ENCODE measurements at regions not wholly inside any gene's neighbourhood (a gene's known extent, or its start where the extent isn't known, plus 50 kb on each side); places are given as distances from the start of the nearest gene placed in this dataset.

DNA sequence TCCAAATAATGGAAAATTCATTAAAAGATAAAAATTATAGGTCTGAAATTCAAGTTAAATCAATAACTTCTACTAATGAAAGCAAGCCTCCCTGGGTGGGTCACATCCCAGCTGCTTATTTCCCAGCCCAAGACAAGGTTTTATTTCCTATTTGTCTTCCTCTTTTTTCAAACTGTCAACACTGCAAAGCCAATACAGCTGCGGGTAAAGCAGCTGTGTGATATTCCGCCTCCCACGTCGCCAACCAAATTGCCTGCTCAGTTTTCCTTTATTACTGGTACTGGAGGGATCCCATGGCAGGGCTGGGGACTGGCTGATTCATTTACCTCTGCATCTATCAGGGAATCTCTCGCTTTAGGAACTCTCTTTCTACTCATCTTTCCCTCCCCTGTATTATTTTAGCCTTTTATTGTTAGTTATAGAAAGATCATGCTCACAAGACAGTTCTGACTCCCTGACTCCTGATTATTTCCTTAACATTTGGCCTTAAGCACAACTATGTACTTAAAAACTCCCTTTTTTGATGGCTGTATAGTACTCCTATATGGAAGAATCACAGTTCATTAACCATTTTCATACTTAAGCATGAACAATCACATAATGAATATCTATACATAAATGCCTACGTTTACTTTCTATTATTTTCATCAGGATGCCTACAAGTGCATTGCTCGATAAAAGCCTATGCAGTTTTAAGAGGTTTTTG is 253.1 kb downstream of the CDCA7 start:
- CTCF ChIA-PET = interaction anchor here (0.6 kb wide), 1 partner anchor 91 kb away, joined by 3 read pairs; no protein-coding TSS in a partner anchor
- POLR2A ChIA-PET = no interaction called here
- no peaks in the 10 kb centered on the region for H3K4me1 ChIP-seq
- no peak for ATAC-seq
- no peak for FAIRE-seq
- no peak overlapping the region for H3K4me3 ChIP-seq
- no peak overlapping the region for H3K27ac ChIP-seq
- no peak overlapping the region for H3K4me2 ChIP-seq
- TF ChIP-seq EP300 (IDR thresholded peaks at IDR 0.05) (no peak), PHF8 (IDR thresholded peaks at IDR 0.05; ENCODE audit: borderline replicate concordance, low read depth) (no peak), POLR2AphosphoS2 (conservative IDR thresholded peaks at IDR 0.05; ENCODE audit: low read length) (no peak), CBX2 (IDR thresholded peaks at IDR 0.05; ENCODE audit: borderline replicate concordance, low read depth) (no peak), EHF (CRISPR knock-in tag; IDR thresholded peaks at IDR 0.05) (no peak), HOXA7 (CRISPR knock-in tag; IDR thresholded peaks at IDR 0.05) (no peak), GATA3 (IDR thresholded peaks at IDR 0.05; ENCODE audit: borderline replicate concordance) (no peak), EHMT2 (IDR thresholded peaks at IDR 0.05; ENCODE audit: low read depth) (no peak), NFE2L2 (conservative IDR thresholded peaks at IDR 0.05; ENCODE audit: low read length) (no peak), CBX8 (IDR thresholded peaks at IDR 0.05) (no peak), TP53 (CRISPR knock-in tag; IDR thresholded peaks at IDR 0.05) (no peak), MAZ (IDR thresholded peaks at IDR 0.05; ENCODE audit: borderline replicate concordance, low read depth, low read length) (no peak), FOSB (CRISPR knock-in tag; IDR thresholded peaks at IDR 0.05) (no peak), RNF2 (IDR thresholded peaks at IDR 0.05; ENCODE audit: borderline replicate concordance, low read depth) (no peak)
- TF ChIP-seq, protein P1, sequence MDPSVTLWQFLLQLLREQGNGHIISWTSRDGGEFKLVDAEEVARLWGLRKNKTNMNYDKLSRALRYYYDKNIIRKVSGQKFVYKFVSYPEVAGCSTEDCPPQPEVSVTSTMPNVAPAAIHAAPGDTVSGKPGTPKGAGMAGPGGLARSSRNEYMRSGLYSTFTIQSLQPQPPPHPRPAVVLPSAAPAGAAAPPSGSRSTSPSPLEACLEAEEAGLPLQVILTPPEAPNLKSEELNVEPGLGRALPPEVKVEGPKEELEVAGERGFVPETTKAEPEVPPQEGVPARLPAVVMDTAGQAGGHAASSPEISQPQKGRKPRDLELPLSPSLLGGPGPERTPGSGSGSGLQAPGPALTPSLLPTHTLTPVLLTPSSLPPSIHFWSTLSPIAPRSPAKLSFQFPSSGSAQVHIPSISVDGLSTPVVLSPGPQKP (IDR thresholded peaks at IDR 0.05; ENCODE audit: low read depth, low read length) = no peak
- TF ChIP-seq, protein P2, sequence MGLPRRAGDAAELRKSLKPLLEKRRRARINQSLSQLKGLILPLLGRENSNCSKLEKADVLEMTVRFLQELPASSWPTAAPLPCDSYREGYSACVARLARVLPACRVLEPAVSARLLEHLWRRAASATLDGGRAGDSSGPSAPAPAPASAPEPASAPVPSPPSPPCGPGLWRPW (IDR thresholded peaks at IDR 0.05) = no peak
- H3K9me3 ChIP-seq = no peaks in the 10 kb centered on the region
- WGBS (ENCODE audit: missing lambda C conversion rate) = 81% methylated on average over 7 of the region's 7 CpGs
- no peak for DNase-seq (ENCODE audit: low read depth in 1 of 2, low spot score in 1 of 2)

DNA sequence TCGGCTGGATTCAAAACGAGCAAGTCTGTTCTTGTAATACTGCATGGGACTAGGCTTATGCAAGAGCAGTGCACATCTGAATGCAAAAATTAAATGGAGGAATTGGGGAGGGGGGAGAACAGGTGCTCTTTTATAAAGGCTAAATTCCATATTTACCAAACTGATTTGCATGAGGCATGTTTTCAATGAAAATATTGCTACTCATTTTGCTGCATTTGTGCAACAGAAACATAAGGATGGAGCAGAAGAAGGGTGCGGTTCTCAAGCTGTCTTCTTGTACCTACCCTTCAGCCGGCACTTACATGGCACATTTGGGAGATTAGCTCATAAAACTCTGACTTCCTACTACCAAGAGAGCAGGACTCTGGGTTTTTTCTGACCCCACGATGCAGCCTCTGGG is 256.4 kb downstream of the CDCA7 start:
- POLR2A ChIA-PET = no interaction called here

DNA sequence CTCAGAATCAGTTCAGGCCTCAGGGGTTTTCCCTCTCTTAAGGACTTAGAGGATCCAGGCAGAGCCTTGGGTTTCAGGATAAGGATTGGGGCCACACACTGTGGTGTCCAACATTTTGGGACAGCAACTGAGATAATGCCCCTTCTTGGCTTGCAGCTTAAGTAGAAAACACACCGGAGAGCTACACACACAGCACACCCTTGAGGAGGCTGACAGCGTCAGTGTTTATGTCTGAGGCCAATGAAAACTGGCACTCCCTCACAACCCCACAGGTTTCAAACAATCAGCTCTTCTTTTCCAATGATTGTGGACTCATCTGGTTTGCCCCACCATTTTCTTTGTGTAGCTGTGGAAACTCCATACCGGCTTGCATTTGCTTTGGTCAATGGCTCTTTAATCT is 257.7 kb downstream of the CDCA7 start:
- Histone ChIP-seq H3K9me3 (no peaks in the 10 kb centered on the region), H3K4me2 (no peak overlapping the region), H3K4me3 (no peak overlapping the region), H3K4me1 (no peaks in the 10 kb centered on the region), H3K27ac (no peak overlapping the region)
- ChIA-PET POLR2A (no interaction called here), CTCF (no interaction called here)
- no peak for DNase-seq (ENCODE audit: low read depth in 1 of 2, low spot score in 1 of 2)
- no peak for FAIRE-seq
- ATAC-seq = no peak
- TF ChIP-seq SMC3 (IDR thresholded peaks at IDR 0.05) = no peak
- TF ChIP-seq MAZ (IDR thresholded peaks at IDR 0.05; ENCODE audit: borderline replicate concordance, low read depth, low read length) = no peak
- TF ChIP-seq FOXS1 (CRISPR knock-in tag; IDR thresholded peaks at IDR 0.05) = no peak
- TF ChIP-seq TFCP2L1 (CRISPR knock-in tag; IDR thresholded peaks at IDR 0.05) = no peak
- no peak for TF ChIP-seq TP53 (CRISPR knock-in tag; IDR thresholded peaks at IDR 0.05)
- no peak for TF ChIP-seq KDM1A (IDR thresholded peaks at IDR 0.05; ENCODE audit: low read depth)
- TF ChIP-seq PHF8 (IDR thresholded peaks at IDR 0.05; ENCODE audit: borderline replicate concordance, low read depth) = no peak
- no peak for TF ChIP-seq EHMT2 (IDR thresholded peaks at IDR 0.05; ENCODE audit: low read depth)
- no peak for TF ChIP-seq HOXB13 (CRISPR knock-in tag; IDR thresholded peaks at IDR 0.05; ENCODE audit: low read depth)
- no peak for TF ChIP-seq GATA3 (IDR thresholded peaks at IDR 0.05; ENCODE audit: borderline replicate concordance)
- no peak for TF ChIP-seq ESRRA (IDR thresholded peaks at IDR 0.05; ENCODE audit: borderline replicate concordance, low read length)
- no peak for TF ChIP-seq RNF2 (IDR thresholded peaks at IDR 0.05; ENCODE audit: borderline replicate concordance, low read depth)
- TF ChIP-seq HDAC2 (IDR thresholded peaks at IDR 0.05) = no peak
- TF ChIP-seq CEBPB (IDR thresholded peaks at IDR 0.05) = no peak
- TF ChIP-seq, protein P3, sequence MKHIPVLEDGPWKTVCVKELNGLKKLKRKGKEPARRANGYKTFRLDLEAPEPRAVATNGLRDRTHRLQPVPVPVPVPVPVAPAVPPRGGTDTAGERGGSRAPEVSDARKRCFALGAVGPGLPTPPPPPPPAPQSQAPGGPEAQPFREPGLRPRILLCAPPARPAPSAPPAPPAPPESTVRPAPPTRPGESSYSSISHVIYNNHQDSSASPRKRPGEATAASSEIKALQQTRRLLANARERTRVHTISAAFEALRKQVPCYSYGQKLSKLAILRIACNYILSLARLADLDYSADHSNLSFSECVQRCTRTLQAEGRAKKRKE (CRISPR knock-in tag; IDR thresholded peaks at IDR 0.05; ENCODE audit: low read depth) = no peak
- no peak for TF ChIP-seq RAD21 (conservative IDR thresholded peaks at IDR 0.05 in 1 of 2, IDR thresholded peaks at IDR 0.05 in 1 of 2)
- TF ChIP-seq KDM5A (IDR thresholded peaks at IDR 0.05) = no peak
- TF ChIP-seq NR3C1 (IDR thresholded peaks at IDR 0.05) = no peak
- WGBS (ENCODE audit: missing lambda C conversion rate) = 88% methylated on average over 3 of the region's 3 CpGs

More for the DNA sequence above, 256.4 kb downstream of the CDCA7 start:
- CTCF ChIA-PET = no interaction called here
- H3K27ac ChIP-seq = no peak overlapping the region
- TF ChIP-seq NFE2L2 (conservative IDR thresholded peaks at IDR 0.05; ENCODE audit: low read length) = no peak
- no peak for TF ChIP-seq ZSCAN20 (CRISPR knock-in tag; IDR thresholded peaks at IDR 0.05)
- no peak for TF ChIP-seq CHD4 (IDR thresholded peaks at IDR 0.05; ENCODE audit: borderline replicate concordance)
- no peak for TF ChIP-seq ESRRA (IDR thresholded peaks at IDR 0.05; ENCODE audit: borderline replicate concordance, low read length)
- TF ChIP-seq, protein P4, sequence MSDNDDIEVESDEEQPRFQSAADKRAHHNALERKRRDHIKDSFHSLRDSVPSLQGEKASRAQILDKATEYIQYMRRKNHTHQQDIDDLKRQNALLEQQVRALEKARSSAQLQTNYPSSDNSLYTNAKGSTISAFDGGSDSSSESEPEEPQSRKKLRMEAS (IDR thresholded peaks at IDR 0.05) = no peak
- TF ChIP-seq HEYL (CRISPR knock-in tag; IDR thresholded peaks at IDR 0.05) = no peak
- 85% methylated on average over 5 of the region's 5 CpGs for WGBS (ENCODE audit: missing lambda C conversion rate)
- FAIRE-seq = no peak
- no peaks in the 10 kb centered on the region for H3K4me1 ChIP-seq
- no peaks in the 10 kb centered on the region for H3K9me3 ChIP-seq
- no peak overlapping the region for H3K4me2 ChIP-seq
- no peak for DNase-seq (ENCODE audit: low read depth in 1 of 2, low spot score in 1 of 2)
- no peak overlapping the region for H3K4me3 ChIP-seq
- no peak for ATAC-seq

All from A549 (cell line).